NCI-H446 (cell line): ENCODE measurements at regions not wholly inside any gene's neighbourhood (a gene's known extent, or its start where the extent isn't known, plus 50 kb on each side); places are given as distances from the start of the nearest gene placed in this dataset.
A peak's percentile ranks its signal among the peaks of the same experiment; 100 is the strongest.

ENCODE experiments used
- DNase-seq, 2 experiments: peaks; one replicate each; lab custom pipeline; 2025; lab: John Stamatoyannopoulos, UW

GRCh38 chr14:66361013-66361412, 125.2 kb upstream of the CCDC196 start:
- no peak for DNase-seq

GRCh38 chr14:66365388-66365787, 120.8 kb upstream of the CCDC196 start:
- no peak for DNase-seq

DNA sequence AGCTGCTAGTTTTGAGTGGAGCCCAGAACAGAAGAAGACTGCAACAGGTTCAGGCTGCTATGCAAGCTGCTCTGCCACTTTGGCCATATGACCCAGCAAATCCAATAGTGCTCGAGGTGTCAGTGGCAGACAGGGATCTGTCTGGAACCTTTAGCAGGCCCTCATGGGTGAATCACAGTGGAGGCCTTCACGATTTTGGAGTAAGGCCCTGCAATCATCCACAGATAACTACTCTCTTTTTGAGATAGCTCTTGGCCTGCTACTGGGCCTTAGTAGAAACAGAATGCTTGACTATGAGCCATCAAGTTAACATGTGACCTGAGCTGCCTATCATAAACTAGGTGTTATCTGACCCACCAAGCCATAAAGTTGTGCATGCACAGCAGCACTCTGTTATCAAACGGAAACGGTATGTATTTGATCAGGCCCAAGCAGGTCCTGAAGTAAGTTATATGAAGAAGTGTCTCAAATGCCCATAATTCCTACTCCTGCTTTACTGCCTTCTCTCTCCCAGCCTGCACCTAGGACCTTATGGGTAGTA, 116.9 kb upstream of the CCDC196 start:
- DNase-seq: no peak

DNA sequence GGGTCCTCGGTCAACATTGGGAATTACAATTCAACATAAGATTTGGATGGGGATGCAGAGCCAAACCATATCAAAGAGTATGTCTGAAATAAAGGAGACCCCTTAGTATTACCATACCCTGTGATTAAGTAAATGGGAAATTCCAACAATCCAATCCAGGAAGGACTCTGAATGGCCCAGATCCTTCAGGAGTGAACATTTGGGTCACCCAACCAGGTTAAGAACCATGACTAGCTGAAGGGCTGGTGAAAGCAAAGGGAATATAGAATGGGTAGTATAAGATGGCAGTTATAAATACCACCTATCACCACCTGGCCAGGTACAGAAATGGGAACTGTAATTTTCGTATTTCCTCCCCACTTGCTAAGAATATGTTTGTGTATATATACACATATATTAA, 114.4 kb upstream of the CCDC196 start:
- no peak for DNase-seq

DNA sequence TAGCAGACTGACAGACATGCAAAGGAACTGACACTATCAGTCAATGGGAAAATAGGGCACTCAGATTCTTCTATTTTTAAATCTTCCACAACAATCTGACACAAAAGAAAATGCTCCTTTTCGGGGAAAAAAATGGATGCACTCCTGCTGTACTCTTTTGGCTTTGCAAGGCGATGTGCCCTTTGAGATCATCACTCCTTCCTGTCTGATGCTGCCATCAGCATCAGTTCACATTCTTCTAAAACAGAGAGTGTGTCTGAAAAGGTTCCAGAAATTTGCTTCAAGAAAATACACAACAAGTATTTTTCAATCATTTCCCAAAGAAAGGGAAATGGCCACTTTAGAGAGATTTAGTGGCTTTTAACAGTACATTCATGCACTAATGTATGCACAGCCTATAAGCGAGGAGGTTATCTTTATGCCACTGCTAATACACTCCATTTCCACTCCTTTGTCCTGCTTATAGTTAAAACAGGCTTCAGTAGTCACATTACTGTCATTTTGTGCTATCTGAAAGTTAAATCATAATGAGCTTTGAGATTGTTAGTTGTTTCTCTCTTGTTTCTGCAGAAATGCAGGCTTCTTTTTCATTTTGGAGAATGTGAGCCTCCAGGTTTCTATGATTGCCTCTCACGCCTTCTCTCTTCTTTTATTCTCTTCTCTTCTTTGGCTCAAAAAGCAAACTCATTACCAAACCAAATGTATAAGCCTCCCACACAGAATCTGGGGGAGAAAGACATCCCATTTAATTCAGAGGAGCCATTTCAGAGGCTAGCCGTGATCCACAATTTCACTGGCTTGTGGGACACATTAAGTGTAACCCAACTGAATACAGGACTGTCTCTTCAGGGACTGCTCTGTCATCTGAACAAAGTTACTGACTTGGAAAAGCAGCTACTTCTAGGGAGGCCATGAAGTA, 110.9 kb upstream of the CCDC196 start:
- DNase-seq: no peak

DNA sequence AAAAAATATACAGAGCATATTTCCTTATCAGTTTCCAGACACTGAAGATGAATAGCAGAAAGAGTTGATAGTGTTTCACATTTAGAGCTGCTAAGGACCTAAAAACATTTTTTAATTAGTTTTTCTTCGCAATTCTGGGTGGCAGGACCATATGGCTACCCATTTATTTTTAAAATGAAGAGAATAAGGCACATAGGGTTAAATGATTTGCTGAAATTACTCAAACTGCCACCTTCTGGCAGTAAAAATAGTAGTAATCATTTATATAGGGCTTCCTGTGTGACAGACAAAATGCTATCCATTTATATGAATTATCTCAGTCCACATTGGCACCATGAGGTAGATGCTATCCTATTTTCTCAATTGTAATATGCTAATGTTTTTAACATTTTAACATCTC, 108.6 kb upstream of the CCDC196 start:
- DNase-seq: no peak

DNA sequence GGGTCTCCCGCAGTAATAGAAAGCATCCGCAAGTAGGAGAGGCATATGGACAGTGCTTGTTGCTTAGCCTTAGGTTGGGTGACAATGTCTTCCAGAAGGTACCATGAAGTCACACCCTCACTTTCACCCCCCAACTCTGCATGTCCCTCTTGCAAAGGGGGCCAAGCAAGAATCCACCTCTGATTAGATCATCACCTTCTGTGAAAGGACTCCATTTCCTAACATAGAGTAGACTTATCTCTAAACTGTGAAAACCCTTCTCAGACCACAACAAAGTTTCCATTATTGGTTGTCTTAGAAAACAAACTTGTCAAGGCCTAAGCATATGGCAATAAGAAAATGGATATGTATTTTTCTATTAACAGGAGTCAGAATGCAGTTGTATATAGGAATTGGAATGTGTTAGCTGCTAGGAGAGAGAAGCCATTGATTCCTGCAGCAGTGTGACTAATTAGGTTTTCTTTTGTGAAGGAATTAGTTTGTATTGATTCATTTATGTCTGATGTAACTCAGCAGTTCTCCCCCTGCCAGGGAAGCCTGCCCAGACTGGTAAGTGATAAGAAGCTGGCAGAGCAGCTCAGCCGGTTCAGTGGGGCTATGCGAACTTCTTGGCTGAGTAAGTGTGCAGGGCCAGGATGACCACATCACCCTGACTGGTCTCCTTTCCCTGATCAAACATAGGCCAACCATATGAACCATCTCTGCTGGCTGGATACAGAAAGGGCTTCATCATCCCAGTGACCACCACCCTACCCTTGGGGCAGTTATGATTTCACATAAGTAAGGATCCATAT, 107.3 kb upstream of the CCDC196 start:
- DNase-seq: no peak

- DNase-seq: no peak
These were observed 106.0 kb upstream of the CCDC196 start for GRCh38 chr14:66380143-66380542.

DNA sequence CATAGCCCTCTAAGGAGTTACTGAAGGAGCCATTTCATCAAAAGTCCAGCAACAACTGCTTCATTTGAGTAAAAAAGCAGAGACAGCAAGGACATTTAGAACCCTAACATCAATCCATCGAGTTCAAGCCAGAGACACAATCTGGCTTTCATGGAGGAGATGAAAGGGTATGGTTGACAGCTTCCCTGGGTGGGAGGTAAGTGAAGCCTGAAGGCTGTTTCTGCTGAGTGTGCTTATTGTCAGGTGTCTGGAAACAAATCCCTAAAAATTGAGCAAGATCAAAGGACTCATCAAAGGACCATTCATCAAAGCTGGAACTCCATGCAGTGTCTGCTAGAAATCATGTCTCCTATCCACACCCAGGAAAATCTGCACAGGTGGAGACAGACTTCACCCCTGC, 104.4 kb upstream of the CCDC196 start:
- DNase-seq: no peak

- no peak for DNase-seq
These were observed 102.9 kb upstream of the CCDC196 start for GRCh38 chr14:66383257-66383656.

- no peak for DNase-seq
These were observed 102.4 kb upstream of the CCDC196 start for GRCh38 chr14:66383771-66384170.

DNA sequence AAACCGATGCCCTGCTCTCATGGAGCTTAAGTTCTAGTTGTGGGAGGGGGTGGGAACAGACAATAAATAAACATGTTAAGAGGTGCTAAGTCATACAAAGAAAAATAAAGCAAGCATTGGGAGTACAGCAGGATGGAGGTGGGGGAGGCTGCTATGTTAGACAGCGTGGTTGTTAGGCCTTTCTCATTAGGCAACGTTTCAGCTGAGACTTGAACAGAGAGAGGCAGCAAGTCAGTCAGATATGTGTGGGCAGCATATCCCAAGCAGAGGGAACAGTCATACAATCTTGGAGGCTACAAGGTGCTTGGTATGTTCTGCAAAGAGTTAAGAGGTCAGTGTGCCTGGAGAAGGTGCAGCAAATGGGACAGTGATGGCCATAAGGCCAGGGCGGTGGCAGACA, 97.7 kb upstream of the CCDC196 start:
- no peak for DNase-seq

DNA sequence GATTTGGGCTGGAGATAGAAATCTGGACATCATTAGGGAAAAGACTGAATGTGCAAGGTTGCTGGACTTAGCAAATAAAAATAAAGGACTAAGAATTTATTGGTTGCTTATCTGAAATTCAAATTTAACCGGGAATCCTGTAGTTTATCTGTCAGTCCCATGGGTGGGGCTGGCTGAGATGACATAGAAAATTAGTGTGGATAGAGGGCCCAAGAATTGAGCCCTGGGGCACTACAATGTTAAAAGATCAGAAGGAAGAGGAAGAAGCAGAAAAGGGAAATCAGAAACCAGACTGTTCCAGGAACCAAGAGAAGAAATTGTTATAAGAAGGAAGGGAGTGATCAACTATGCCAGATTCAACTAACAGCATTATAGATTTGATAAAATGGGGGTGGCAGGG, 96.7 kb upstream of the CCDC196 start:
- DNase-seq: no peak

- no peak for DNase-seq
These were observed 90.9 kb upstream of the CCDC196 start for GRCh38 chr14:66395300-66395699.

GRCh38 chr14:66396164-66396563, 90.0 kb upstream of the CCDC196 start:
- no peak for DNase-seq

GRCh38 chr14:66398437-66398836, 87.7 kb upstream of the CCDC196 start:
- no peak for DNase-seq

DNA sequence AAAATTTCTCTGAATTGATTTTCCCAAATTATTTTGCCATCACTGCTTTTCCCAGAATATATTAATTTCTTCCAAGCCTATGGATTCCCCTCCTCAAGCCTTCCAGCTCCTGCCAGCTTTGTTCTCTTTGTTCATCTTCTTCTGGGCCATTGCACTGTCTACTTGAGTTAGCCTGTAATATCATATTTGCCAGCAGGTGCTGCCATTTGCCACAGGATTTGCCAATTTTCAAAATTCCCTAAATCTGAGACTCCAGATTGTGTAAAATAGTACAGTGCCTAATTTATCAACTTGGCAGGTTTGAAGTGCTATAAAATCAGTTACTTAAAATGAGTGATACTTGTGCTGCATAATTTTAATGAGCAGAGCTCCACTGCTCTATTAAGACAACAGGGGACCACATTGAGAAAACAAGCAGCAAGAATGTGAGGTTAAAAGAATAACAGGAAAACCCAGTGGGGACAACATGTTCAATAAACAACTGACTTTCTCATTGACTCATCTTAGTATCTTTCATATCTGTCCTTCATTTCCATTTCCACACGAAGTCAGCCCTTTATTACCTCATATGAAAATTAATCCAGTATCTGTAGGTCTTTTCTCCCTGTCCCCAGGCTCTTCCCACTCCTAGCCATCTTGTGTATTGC, 84.6 kb upstream of the CCDC196 start:
- peak in 1 of 2 experiments; percentile 63 for DNase-seq

- peak in 1 of 2 experiments; percentile 41 for DNase-seq
These were observed 83.0 kb upstream of the CCDC196 start for GRCh38 chr14:66403183-66403582.

GRCh38 chr14:66404051-66404545, 82.1 kb upstream of the CCDC196 start:
- peak in 1 of 2 experiments; percentile 44 for DNase-seq

DNA sequence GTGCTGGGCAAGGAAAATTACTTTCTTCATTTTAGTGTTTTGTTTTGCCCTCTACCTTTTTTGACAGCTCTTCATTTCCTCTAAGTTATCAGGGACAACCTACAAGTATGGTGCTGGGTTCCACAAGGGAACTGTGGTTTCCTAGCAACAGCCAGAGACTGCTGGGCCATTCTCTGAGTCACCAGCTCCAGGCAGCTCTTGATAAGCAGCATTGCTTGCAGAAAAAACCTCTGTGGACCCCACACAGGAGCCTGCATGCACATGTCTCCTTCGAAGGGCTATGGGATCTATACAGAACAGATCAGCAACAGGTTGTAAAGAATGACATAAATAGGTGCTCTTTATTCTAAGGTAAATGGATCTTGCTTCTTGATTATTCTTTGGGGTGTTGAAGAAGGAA, 81.0 kb upstream of the CCDC196 start:
- DNase-seq: peak in 1 of 2 experiments; percentile 11

GRCh38 chr14:66413901-66414300, 72.3 kb upstream of the CCDC196 start:
- DNase-seq: no peak

DNA sequence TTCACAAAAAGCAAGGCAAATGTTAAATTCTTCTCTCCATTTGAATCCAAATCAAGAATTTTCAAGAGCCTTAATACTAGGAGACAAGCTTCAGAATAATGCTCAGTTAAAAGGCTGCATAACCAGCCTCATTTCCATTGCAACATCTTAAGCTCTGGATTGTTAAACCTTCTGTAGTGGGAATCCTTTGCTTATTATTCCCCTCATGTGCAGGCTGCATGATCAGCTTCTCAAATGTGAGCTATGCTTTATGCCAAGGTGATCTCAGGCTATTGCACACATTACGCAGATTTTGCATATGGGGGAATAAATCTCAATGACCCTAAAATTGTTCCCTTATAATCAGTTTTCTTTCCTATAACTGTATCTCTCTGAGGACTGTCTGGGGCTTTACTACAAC, 71.7 kb upstream of the CCDC196 start:
- DNase-seq: no peak
